WERI-Rb-1 (cell line): ENCODE measurements at regions not wholly inside any gene's neighbourhood (a gene's known extent, or its start where the extent isn't known, plus 50 kb on each side); places are given as distances from the start of the nearest gene placed in this dataset.
"Not testable (repeated sequence)": the region's sequence is repeated elsewhere in the genome, so short reads cannot be mapped to it uniquely, and the experiment has no call there.

Source experiments
- DNase-seq: peaks from one replicate; pipeline ENCODE4 v3.0.0-alpha.2; 2020
- H3K27ac ChIP-seq: fragments of 250-450 bp; sonication (Bioruptor Pico); 2 replicates; pipeline ENCODE4 v1.5.1; 2020; ENCODE audit warnings: mild to moderate bottlenecking, moderate library complexity
- H3K27me3 ChIP-seq: fragments of 250-450 bp; sonication (Bioruptor Pico); 2 replicates; pipeline ENCODE4 v1.5.1; 2021; ENCODE audit warnings: mild to moderate bottlenecking, low read depth, moderate library complexity; ENCODE audit not compliant: insufficient read depth, severe bottlenecking
- H3K36me3 ChIP-seq: fragments of 250-450 bp; sonication (Bioruptor Pico); 2 replicates; pipeline ENCODE4 v1.5.1; 2020; ENCODE audit warnings: mild to moderate bottlenecking, moderate library complexity
- H3K4me3 ChIP-seq: 2 replicates; pipeline ENCODE4 v1.5.1; 2011; ENCODE audit warnings: low read depth, mild to moderate bottlenecking, control low read depth, low read length
- H3K9me3 ChIP-seq: fragments of 250-450 bp; sonication (Bioruptor Pico); 2 replicates; pipeline ENCODE4 v1.5.1; 2021; ENCODE audit warnings: mild to moderate bottlenecking, moderate library complexity; ENCODE audit not compliant: severe bottlenecking
- TF ChIP-seq, protein P1 (sequence below): IDR thresholded peaks from 2 replicates; pipeline ENCODE4 v1.5.1; 2011; ENCODE audit warnings: low read depth, mild to moderate bottlenecking, control low read depth, inconsistent platforms, low read length

DNA sequence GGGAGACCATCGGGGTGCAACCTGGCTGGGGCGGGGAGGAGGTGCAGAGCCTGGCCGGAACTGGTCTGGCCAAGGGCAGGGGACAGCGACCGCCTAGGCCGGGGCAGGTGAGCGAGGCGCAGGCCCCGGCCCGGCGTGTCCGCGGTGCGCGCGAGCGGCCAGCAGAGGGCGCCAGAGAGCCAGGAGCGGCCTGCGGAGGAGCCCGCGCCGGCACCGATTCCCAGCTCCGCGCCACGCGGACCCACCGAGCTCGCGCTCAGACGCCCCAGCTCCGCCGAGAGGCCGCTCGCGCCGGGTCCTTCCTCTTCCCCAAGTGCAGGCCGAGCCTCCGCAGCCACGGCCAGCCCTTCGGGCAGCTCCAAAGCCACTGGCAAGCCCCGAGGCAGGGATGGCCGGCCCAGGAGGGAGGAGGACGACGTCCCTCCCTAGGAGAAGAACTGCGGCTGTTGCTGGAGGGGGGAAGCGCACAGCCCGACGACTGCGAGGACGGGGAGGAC, 128.9 kb upstream of the HMX1 start:
- Histone ChIP-seq H3K27me3 (peaks cover 46% of the 10 kb centered on the region), H3K4me3 (peak overlapping the region; percentile 44)
- not testable (repeated sequence) for H3K27ac ChIP-seq, H3K36me3 ChIP-seq, H3K9me3 ChIP-seq
- peak; percentile 52 for DNase-seq
- TF ChIP-seq, protein P1, sequence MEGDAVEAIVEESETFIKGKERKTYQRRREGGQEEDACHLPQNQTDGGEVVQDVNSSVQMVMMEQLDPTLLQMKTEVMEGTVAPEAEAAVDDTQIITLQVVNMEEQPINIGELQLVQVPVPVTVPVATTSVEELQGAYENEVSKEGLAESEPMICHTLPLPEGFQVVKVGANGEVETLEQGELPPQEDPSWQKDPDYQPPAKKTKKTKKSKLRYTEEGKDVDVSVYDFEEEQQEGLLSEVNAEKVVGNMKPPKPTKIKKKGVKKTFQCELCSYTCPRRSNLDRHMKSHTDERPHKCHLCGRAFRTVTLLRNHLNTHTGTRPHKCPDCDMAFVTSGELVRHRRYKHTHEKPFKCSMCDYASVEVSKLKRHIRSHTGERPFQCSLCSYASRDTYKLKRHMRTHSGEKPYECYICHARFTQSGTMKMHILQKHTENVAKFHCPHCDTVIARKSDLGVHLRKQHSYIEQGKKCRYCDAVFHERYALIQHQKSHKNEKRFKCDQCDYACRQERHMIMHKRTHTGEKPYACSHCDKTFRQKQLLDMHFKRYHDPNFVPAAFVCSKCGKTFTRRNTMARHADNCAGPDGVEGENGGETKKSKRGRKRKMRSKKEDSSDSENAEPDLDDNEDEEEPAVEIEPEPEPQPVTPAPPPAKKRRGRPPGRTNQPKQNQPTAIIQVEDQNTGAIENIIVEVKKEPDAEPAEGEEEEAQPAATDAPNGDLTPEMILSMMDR = peak; percentile 86

DNA sequence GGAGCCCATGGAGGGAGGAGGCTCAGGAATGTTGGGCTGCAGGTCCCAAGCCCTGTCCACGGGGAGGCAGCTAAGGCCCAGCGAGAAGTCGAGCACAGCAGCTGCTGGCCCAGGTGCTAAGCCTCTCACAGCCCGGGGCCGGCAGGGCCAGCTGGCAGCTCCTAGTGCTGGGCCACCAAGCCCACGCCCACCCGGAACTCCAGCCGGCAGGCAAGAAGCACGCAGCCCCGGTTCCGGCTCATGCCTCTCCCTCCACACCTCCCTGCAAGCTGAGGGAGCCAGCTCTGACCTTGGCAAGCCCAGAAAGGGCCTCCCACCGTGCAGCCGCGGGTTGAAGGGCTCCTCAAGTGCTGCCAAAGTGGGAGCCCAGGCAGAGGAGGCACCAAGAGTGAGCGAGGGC, 121.3 kb upstream of the HMX1 start:
- TF ChIP-seq, protein P1 = 0 out of 2 replicates have a peak, but pooled peaks have one; percentile 15
- H3K36me3 ChIP-seq, H3K9me3 ChIP-seq, H3K4me3 ChIP-seq, H3K27ac ChIP-seq: not testable (repeated sequence)
- peaks cover 27% of the 10 kb centered on the region for H3K27me3 ChIP-seq
- DNase-seq = peak; percentile 64

DNA sequence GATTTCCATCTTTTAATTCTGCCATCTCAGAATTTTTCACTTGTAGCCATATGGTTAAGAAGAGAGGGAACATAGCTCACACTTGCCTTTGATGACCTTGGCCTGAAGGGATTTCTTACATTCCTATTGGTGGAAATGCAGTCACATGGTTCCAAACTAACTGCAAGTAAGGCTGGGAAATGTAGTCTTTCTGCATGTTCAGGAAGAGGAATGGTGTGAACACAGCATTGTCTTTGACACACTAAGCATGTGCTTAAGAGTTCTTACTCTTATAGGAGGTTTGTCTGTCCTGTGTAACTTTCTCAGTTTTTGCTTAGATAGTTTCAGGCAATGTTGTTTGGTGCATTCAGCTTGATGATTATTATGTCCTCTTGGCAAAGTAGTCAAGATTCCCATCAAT, 119.8 kb upstream of the HMX1 start:
- not testable (repeated sequence) for H3K36me3 ChIP-seq, H3K9me3 ChIP-seq, DNase-seq, H3K27ac ChIP-seq, H3K4me3 ChIP-seq
- H3K27me3 ChIP-seq = peaks cover 17% of the 10 kb centered on the region

DNA sequence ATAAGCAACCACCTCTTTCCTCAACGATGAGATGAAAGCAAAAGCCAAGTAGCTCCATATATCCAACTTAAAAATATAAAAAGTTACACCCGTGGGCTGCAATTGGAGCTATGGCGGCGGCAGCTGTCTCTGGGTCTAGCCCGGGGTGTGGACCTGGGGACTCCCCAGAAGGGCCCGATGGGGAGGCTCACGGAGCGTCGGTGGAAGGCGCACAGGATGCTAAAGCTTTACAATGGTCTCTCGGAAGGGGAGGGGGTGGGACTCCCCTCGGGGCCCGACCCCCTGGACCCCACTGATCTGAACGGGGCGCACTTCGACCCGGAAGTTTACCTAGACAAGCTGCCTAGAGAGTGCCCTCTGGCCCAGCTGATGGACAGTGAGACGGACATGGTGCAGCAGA, 118.7 kb upstream of the HMX1 start:
- peaks cover 17% of the 10 kb centered on the region for H3K27me3 ChIP-seq
- H3K9me3 ChIP-seq, H3K27ac ChIP-seq, DNase-seq, H3K4me3 ChIP-seq, H3K36me3 ChIP-seq: not testable (repeated sequence)

DNA sequence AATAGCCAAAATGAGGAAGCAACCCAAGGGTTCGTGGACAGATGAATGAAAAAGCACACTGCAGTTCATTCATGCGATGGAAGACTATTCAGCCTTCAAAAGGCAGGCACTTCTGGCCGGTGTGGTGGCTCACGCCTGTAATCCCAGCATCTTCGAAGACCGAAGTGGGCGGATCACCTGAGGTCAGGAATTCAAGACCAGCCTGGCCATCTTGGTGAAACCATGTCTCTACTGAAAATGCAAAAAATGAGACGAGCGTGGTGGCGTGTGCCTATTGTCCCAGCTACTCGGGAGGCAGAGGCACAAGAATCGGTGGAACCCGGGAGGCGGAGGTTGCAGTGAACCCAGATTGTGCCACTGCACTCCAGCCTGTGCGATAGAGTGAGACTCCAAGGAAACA, 114.1 kb upstream of the HMX1 start:
- H3K36me3 ChIP-seq, H3K27ac ChIP-seq, H3K4me3 ChIP-seq, DNase-seq, H3K27me3 ChIP-seq, H3K9me3 ChIP-seq: not testable (repeated sequence)

DNA sequence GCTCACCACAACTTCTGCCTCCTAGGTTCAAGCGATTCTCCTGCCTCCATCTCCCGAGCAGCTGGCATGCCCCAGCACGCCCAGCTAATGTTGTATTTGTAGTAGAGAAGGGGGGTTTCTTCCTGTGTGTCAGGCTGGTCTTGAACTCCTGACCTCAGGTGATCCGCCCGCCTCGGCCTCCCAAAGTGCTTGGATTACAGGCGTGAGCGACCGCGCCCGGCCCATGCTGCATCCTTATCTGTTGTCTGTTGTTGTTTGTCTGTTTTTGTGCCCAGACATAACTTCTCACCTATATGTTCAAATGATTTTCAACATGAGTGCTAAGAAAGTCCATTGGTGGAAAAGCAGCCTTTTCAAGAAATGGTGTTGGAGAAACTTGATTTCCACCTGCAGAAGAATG, 113.0 kb upstream of the HMX1 start:
- not testable (repeated sequence) for DNase-seq

DNA sequence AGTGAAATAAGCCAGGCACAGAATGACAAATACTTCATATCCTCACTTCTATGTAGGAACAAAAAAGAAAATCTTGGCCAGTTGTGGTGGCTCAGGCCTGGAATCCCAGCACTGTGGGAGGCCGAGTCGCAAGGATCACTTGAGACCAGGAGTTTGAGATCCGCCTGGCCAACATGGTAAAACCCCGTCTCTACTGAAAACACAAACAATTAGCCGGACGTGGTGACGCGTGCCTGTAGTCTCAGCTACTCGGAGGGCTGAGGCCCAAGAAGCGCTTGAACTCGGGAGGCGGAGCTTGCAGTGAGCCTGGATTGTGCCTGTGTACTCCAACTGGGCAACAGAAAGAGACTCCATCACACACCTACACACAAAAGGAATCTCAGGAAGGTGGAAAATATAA, 112.3 kb upstream of the HMX1 start:
- not testable (repeated sequence) for DNase-seq, H3K9me3 ChIP-seq, H3K27me3 ChIP-seq, H3K36me3 ChIP-seq, H3K4me3 ChIP-seq, H3K27ac ChIP-seq

More for the DNA sequence above, 113.0 kb upstream of the HMX1 start:
- not testable (repeated sequence) for H3K27me3 ChIP-seq, H3K36me3 ChIP-seq, H3K4me3 ChIP-seq, H3K9me3 ChIP-seq, H3K27ac ChIP-seq

DNA sequence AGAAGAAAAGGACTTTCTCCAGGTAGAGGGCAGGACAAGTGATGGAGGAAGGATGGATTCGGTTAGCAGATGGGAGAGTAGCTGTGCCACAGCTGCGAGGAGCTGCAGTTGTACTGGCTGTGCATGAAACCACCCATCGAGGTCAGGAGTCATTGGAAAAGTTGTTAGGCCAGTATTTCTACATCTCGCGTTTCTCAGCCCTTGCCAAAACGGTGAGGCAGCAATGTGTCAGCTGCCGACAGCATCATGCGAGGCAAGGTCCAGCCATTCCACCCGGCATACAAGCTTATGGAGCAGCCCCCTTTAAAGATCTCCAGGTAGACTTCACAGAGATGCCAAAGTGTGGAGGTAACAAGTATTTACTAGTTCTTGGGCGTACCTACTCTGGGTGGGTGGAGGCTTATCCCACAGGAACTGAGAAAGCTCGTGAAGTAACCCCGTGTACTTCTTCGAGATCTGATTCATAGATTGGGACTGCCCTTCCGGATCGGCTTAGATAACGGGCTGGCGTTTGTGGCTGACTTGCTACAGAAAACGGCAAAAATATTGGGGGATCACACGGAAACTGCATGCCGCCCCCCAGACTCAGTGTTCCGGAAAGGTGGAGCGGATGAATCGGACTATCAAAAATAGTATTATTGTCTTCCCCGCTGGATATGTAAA, 105.0 kb upstream of the HMX1 start:
- H3K27me3 ChIP-seq = peaks cover 28% of the 10 kb centered on the region
- not testable (repeated sequence) for DNase-seq, H3K4me3 ChIP-seq

DNA sequence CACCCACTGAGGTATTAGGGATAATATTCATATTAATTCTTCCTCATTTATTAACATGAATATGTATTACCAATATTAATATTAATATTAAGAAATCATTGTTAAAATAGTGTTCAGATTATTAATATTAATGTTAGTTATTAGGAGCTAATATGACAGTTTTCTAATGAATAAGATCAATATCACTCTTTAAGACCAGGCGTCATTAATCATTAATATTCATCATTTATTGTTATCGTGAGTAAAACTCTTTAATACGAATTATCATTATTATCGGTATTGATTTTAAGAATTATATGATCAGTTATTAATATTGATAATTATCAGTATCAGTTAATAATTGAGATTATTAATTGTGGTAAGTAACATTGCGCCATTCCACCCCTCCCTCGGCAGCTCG, 101.0 kb upstream of the HMX1 start:
- not testable (repeated sequence) for H3K4me3 ChIP-seq, H3K9me3 ChIP-seq, DNase-seq, H3K36me3 ChIP-seq, H3K27ac ChIP-seq
- peaks cover 28% of the 10 kb centered on the region for H3K27me3 ChIP-seq

More for the DNA sequence above, 105.0 kb upstream of the HMX1 start:
- not testable (repeated sequence) for H3K9me3 ChIP-seq, H3K36me3 ChIP-seq, H3K27ac ChIP-seq

DNA sequence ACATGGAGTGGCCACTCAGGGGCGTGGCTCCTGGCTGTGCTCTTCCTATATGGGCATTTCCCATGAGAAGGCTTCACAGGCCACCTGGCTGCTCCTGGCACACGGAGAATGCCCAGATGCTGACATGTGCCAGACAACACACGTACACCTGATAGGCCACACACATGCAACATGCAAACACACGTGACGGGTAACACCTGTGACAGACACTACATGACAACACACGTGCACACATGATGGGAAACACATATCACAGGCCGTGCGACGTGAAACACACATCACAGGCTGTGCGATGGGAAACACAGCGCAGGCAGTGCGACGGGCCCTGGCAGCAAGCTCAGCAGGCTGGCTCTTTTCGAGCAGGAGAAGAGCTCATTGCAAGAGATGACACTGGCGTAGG, 94.3 kb upstream of the HMX1 start:
- not testable (repeated sequence) for H3K36me3 ChIP-seq, H3K27ac ChIP-seq, H3K9me3 ChIP-seq, H3K4me3 ChIP-seq, DNase-seq
- H3K27me3 ChIP-seq = peaks cover 29% of the 10 kb centered on the region

DNA sequence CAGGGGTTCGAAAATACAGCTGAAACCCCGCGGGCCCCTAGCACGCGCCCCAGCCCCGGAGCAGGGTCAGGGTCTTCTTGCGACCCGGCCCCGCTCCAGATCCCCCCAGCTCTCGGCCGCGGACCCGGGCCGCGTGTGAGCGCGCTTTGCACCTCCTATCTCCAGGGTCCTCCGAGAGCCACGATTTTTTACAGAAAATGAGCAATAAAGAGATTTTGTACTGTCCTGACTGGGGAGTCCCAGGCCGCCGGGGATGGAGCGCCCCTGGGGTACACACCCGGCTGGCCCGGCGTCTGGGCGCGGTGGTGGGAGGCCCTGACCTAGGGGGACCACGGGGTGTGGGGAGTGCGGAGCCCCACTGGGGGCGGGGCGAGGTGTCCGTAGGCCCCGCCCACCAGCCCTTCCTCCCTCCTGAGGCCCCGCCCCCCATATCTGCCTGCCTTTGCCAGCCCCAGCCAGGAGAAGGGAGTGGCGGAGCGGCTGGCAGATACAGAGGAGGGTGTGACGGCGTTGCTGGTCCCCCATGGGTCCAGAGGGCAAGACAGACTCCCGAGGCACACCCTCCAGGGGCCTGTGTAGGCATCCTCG, 92.7 kb upstream of the HMX1 start:
- not testable (repeated sequence) for H3K9me3 ChIP-seq

DNA sequence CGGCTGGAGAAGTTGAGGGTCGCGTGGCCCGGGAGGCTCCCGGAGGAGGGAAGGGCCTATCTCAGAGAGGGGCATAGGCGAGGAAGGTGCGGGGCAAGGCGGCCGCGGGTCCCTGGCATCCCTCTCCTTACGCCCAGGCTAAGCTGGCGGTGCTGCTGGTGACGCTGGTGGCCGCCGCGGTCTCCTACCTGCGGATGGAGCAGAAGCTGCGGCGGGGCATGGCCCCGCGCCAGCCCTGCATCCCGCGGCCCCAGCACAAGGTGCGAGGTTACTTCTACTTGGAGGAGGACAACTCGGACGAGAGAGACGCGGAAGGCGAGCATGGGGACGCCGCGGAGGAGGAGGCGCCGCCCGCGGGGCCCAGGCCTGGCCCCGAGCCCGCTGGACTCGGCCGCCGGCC, 91.9 kb upstream of the HMX1 start:
- H3K36me3 ChIP-seq, H3K27ac ChIP-seq, H3K9me3 ChIP-seq, H3K4me3 ChIP-seq: not testable (repeated sequence)
- H3K27me3 ChIP-seq = peaks cover 31% of the 10 kb centered on the region
- peak; percentile 17 for DNase-seq

More for the DNA sequence above, 92.7 kb upstream of the HMX1 start:
- peak; percentile 41 for DNase-seq
- not testable (repeated sequence) for H3K36me3 ChIP-seq, H3K27ac ChIP-seq
- Histone ChIP-seq H3K4me3 (peak overlapping the region; percentile 25), H3K27me3 (peaks cover 31% of the 10 kb centered on the region)
